Stimulated activated CD4-positive, alpha-beta T cell treated with anti-CD3 and anti-CD28 coated beads, Interleukin-1b, Interleukin-23, amount 100 ng/mL, for 1 hour (primary cell): ENCODE measurements at regions not wholly inside any gene's neighbourhood (a gene's known extent, or its start where the extent isn't known, plus 50 kb on each side); places are given as distances from the start of the nearest gene placed in this dataset.
"Not testable (repeated sequence)": the region's sequence is repeated elsewhere in the genome, so short reads cannot be mapped to it uniquely, and the experiment has no call there.

Experiments used
- DNase-seq, 2 donors: peaks; one replicate each; pipeline ENCODE4 v3.0.0-alpha.2; 2020; ENCODE audit warnings: low read depth in 2 of 2

- DNase-seq, result no peak
Measured at GRCh38 chr7:79953130-79953529, 181.5 kb upstream of the GNAI1 start.

GRCh38 chr7:79952399-79952798, 182.2 kb upstream of the GNAI1 start:
- DNase-seq, result no peak

- DNase-seq, result no peak
Measured at GRCh38 chr7:79951415-79951814, 183.2 kb upstream of the GNAI1 start.

GRCh38 chr7:79949778-79950177, 184.9 kb upstream of the GNAI1 start:
- no peak for DNase-seq

GRCh38 chr7:79936281-79936983, 198.2 kb upstream of the GNAI1 start:
- no peak for DNase-seq

GRCh38 chr7:79934727-79935126, 199.9 kb upstream of the GNAI1 start:
- DNase-seq, result no peak

- DNase-seq, result no peak
Measured at GRCh38 chr7:79933144-79933543, 201.5 kb upstream of the GNAI1 start.

GRCh38 chr7:79930604-79931003, 204.0 kb upstream of the GNAI1 start:
- DNase-seq, result no peak

- no peak for DNase-seq
Measured at GRCh38 chr7:79927116-79927515, 207.5 kb upstream of the GNAI1 start.

GRCh38 chr7:79923953-79924352, 210.7 kb upstream of the GNAI1 start:
- DNase-seq, result no peak

GRCh38 chr7:79922894-79923293, 211.7 kb upstream of the GNAI1 start:
- DNase-seq, result no peak

GRCh38 chr7:79921976-79922375, 212.7 kb upstream of the GNAI1 start:
- no peak for DNase-seq

- DNase-seq, result not testable (repeated sequence)
Measured at GRCh38 chr7:79918632-79919031, 216.0 kb upstream of the GNAI1 start.

GRCh38 chr7:79915346-79915745, 219.3 kb upstream of the GNAI1 start:
- DNase-seq, result not testable (repeated sequence)

- no peak for DNase-seq
Measured at GRCh38 chr7:79912213-79912633, 222.4 kb upstream of the GNAI1 start.

- no peak for DNase-seq
Measured at GRCh38 chr7:79911420-79911819, 223.2 kb upstream of the GNAI1 start.

GRCh38 chr7:79909176-79909575, 225.5 kb upstream of the GNAI1 start:
- no peak for DNase-seq

GRCh38 chr7:79897166-79897565, 237.5 kb upstream of the GNAI1 start:
- no peak for DNase-seq

GRCh38 chr7:79893991-79894390, 240.6 kb upstream of the GNAI1 start:
- no peak for DNase-seq

GRCh38 chr7:79882922-79883321, 251.7 kb upstream of the GNAI1 start:
- no peak for DNase-seq

GRCh38 chr7:79880312-79880711, 254.3 kb upstream of the GNAI1 start:
- DNase-seq, result no peak

GRCh38 chr7:79877874-79878465, 256.7 kb upstream of the GNAI1 start:
- no peak for DNase-seq

GRCh38 chr7:79876848-79877252, 257.8 kb upstream of the GNAI1 start:
- no peak for DNase-seq

GRCh38 chr7:79874797-79875196, 259.8 kb upstream of the GNAI1 start:
- DNase-seq, result no peak
